GM19328 (cell line): ENCODE measurements at regions not wholly inside any gene's neighbourhood (a gene's known extent, or its start where the extent isn't known, plus 50 kb on each side); places are given as distances from the start of the nearest gene placed in this dataset.

Source experiments
- ATAC-seq: cut with Tn5 transposase; IDR thresholded peaks from one replicate; pipeline ENCODE4 v1.9.1; 2021; ENCODE audit warnings: mild to moderate bottlenecking, moderate library complexity; ENCODE audit not compliant: unreplicated experiment

DNA sequence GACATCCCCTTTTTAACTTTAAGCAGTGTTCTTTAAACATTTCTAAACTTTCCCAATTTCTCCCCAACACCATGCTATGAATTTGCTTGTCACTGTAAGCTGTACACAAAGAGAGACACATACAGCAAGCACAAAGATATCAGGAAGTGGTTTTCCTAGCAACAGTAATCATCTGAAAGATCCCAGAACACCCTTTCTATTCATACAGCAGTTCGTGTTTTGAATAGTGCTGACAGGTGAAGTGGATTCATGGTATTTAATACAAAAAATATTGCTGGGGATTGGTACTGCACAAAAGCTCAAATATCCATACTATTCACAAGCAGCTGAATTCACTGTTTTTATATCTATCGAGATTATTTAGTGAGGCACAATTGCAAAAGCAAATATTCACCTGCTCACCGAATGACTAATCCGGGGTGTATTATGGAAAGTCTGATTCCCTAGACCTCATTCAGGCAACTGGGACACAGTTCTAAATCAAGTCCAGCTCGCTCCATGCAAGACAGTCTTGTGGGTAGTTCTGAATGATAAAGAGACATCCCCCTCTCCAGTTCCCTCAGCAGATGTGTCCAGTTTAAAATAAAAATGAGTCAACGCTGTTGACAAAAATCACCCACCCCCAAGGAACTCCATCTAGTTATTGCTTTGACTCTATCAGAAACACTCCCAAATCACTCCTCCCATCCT, 107.1 kb upstream of the TSHZ2 start:
- no peak for ATAC-seq

DNA sequence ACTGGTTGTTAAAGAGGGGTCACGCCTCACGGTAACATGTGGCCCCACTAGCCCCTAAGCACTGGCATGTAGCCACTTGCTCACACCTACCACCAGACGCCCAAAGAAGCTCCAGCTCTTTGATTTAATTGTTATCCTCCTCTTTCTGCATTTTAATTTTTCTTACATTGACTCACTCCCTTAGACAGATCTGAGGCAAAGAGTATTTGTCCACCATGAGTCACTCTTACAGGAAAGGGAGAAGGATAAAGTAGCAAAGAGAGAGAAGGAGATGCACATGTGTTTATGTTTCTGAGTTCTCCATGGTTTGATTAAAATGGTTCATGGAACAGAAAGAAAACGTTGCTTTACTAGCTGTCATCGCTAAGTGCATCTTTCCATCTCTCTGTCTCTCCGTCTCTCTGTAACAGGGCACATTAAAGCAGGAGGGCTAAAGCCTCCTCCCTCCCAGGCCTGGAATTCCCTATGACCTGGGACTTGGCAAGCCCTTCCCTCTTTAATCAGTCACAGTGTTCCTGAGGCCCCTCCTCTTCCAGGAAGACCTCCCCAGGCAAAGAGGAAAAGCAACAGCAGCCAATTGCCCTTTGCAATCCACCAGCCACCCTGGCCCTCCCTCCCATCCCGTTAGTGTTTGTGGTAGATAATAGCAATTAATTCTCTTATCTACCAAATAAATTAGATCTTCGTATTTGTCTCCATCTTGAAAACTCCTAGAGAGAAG, 112.8 kb upstream of the TSHZ2 start:
- no peak for ATAC-seq

DNA sequence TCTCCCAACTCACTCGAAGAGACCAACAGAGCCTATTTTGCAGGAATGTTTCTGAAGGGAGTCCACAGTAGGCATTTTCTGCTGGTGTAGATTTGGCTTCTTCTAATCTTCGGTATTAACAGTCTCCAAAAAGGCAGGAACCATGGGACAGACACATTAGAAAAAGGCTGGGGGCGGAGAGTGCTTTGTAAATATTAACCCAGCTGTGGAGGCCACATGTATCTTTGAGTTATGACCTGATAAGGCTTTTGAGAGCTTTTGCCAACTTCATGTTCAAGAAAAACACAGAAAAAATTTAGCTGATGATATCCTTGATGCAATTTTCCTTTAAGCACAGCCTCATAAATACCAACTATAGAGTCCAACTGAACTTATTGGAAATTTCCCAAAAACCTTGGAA, 119.4 kb upstream of the TSHZ2 start:
- no peak for ATAC-seq

DNA sequence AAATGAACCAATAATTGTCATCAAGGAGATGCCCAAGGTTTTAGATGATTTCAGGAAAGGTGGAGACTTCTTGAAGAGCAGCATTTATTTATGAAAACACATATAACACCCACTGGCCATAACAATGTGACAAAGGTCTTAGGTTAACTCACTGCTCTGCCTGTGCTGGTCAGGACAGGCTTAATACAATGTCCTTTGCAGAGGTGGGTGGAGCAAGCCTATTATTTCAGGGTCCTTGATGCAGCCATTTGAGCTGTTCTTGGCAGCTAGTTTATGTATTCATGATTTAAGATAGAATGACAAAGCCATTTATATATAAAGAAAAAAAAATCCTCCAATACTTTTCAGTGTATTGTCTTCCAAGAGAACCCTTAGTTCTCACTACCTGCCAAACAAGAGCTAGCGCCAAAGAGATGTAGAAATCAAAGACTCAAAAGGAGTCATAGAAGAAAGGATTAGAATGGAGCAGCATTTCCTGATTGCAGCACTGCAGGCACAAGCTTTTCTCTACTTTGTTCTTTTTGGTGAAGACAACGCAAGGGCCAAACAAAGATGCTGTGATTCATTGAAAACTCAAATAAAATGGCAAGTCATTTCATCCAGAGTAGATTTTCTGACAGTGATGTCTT, 124.3 kb upstream of the TSHZ2 start:
- ATAC-seq = no peak

DNA sequence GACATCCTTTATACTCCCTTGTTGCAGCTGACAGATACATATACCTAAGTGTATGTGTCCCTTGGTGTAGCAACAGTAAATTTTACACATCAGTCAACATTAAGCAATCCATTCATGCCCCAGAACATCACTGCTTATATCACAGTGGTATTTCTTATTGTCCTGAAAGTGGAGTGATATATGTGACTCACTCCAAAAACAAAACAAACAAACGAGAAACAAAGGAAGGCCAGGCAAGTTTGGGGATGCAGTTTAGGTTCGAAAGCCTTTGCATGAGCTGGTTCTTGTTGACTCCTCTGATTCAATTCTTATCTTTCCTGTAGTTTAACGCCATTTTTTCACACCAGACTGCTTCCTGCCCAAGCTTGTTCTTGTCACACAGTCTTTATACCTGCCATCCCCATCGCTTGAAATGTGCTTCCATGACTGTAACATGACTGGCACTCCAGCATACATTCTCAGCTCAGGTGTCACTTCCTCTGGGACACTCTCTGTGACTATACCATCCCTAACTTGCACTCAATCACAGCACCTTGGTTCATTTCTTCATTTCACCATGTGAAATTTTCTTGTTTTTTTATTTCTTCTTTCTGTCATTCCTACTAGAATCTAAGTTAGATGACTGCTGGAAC, 125.0 kb upstream of the TSHZ2 start:
- no peak for ATAC-seq

DNA sequence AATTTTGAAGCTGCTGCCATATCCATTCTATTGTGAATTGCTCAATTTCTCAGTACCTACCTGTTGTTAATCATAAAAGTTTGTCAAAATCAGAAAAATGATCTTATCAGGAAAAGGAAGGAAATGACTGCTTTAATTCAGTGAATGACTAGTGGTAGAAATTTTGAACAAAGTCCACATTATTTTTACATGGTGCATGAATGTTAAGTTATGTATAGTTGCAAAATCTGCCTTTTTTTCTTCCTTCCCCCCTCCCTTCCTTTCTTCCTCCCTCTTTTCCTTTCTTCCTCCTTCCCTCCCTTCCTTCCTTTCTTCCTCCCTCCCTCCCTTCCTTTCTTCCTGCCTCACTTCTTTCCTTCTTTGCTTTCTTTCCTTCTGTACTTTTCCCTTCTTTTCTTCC, 127.1 kb upstream of the TSHZ2 start:
- no peak for ATAC-seq

DNA sequence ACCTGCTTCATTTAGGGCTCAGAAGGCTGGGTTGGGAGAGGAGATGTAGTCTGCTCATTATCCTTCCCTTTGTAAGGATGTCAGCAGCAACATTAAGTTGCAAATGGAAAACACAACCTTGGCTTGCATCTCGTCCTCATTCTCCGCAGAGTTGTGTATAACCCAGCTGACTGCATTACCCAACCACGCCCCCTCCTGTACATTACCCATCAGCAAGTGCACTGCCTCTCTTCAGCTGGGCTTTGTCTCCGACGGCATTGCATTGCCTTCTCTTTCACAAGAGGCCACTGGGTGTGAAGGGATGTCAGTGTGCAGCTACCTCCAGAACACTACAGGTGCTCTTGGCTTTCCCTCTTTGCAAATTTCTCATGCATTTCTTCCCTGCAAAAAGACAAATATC, 128.7 kb upstream of the TSHZ2 start:
- no peak for ATAC-seq

DNA sequence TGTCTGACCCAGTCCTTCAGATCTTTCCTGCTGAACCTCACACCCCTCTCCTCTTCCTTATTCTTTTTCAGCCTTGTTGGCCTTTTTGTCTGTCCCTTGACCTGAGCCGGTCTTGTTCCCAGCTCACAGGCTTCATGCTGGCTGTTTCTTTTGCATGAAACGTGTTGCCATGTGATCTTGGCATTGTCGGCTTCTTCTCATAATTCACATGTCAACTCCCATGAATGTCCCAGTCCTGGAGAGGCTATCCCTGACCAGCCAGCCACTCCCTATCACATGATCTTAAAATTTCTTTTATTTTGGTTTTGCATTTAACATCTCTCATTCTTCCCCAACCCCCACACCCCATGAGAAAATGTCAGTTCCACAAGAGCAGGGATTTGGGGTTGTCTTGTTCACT, 131.2 kb upstream of the TSHZ2 start:
- no peak for ATAC-seq

DNA sequence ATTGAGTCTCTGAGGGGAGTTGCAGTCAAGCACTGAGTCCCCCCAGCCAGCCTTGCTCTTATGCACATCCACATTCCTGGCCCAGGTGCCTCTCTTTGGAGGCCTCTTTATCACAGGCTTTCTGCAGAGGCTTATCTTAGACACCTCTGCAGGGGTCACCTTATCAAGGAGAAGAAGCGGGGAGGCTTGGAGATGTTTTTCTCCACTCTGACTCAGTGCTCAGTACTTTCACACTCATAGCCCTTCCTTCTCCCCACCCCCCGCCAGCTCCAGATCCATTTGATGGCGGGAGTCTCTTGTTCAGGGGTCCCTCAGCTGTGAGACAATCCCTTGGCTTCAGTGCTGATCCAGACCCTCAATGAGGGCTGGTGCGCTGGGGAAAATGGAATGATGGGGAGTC, 132.1 kb upstream of the TSHZ2 start:
- ATAC-seq = no peak

DNA sequence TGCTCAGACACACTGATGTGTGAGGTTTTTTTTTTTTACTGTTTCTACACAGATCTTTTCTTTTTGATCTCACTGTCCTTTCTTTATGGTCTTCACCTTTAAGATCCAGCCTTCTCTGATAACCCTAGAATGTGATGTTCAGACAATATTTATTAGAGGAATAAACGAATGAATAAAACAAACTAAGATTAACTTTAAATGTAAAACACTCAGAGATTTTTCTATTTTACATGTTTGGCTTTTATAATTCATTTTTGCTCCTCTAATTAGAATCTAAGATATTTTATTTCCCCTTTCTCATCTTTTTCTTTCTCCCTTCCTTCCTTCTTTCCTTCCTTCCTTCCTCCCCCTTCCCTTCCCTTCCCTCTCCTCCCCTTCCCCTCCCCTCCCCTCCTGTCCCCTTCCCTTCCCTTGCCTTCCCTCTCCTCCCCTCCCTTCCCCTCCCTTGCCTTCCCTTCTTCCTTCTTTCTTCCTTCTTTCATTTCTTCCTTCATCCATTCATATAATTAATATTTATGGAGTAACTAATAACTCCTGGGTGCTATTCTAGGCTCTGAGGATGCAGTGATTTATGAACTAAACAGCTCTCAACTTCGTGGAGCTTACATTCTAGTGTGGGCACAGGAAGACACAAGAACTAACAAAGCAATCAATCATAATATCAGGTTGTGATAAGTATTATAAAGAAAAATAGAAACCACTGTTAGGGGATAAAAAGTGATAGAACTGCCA, 133.5 kb upstream of the TSHZ2 start:
- no peak for ATAC-seq

DNA sequence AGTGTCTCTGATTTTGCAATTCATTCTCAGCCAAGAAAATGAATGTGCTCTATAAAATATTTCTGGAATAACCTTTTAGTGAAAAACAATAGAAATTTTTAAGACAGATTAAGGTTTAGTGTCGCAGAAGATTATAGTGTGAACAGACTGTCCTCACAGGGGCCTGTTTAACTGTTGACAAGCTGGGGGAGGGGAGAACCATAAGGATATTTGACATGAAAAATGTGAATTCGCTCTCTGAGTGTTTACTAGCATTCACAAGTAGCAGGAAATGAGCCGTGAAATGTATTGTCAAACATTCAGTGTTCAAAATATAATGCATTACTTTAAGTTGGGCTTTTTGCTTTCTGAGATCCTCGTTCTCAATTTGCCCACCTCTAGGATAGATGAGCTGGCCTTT, 134.8 kb upstream of the TSHZ2 start:
- no peak for ATAC-seq

DNA sequence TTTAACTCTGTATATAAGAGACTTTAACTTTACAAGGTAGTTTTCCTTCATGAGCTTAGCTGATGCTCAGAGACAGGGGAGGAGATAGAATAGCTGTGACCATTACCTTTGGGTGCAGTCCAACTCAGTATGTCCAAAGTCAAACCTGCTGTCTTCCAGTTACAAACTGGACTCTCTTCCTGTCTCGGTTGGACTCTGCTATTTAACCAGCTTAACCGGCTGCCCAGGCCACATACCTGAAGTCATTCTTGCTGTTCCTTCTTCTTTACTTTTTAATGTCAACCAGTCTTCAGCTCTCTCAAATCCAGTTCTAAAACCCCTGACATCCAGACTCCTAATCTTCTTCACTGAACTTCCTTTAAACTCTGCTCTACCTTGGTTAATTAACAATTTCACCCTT, 138.3 kb upstream of the TSHZ2 start:
- ATAC-seq = no peak

DNA sequence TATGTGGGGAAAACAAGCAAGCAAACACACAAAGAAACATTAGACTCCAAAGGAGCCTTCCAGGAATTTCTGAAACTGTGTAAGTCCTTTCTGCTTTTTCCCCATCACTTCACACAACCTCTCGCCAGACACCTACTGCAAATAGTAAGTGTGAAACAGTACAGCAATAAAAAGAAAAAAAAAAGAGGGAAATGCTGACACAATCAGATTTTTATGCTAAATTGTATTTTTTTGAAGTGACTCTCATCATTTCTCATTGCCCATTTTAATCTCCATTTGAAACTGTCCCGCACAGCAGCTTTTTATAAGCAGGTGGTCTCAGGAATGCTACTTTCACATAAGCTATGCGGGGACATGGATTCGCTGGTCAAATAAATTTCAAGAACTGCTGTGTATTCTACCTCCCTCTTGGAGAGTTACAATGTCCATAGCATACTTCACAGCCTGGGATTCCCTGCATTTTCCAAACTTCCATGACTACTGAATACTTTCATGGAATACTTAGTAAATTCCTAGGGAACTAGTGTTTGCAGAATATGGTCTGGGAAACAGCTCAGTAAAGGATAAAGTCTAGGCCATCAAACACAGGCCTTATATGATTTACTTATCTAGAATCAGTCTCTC, 139.9 kb upstream of the TSHZ2 start:
- ATAC-seq = no peak

DNA sequence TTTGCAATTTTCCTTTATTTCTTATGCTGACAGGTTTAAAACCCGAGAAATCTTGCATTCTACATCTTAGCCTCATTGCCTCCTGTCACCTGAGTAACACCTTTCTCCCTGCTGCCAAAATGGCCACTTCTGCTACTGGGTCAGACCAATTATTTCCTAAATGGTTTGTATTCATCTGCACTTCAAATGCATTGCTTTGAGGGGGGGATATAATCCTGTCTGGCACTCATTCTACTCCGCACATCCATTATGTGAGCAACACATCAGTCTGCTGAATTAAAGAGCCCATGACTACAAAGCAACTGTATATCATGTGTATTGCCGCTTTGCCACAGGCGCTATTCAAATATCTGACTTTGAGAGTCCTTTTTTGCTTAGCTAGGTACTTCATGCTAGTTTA, 141.6 kb upstream of the TSHZ2 start:
- ATAC-seq = no peak

DNA sequence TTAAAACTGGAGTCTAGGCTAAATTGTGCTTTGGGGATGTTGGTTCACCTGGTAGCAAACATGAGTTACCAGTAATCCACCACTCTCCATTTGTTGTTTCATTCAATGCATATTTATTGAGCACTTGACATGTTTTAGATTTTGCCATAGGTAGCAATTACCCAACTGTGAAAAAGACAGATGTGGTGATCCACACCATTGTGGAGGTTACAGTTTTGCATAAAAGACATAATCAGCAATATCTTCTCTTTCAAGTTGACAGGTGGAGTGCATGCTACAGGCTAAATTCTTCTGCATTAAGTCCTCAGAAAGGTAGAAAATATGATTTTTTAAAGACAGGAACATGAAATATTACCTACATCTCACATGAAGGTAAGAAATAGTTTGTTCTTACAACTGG, 143.0 kb upstream of the TSHZ2 start:
- ATAC-seq = no peak

DNA sequence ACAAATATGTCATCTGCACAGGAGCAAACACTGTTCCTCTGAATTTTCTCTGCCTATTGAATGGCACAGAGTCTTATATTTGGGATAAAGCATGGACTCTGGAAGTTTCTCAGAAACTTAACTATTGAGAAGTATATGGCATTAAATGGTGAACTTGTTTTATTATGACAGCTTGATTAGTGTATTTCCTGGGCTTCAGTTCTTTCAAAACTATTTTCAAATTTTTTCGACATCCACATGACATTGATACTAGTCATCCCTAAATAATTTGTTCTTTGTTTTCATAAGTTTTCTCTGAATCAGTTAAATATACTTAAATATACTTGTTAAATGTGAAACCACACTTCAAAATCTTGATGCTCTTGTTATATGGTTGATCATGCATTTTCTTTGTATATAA, 144.0 kb upstream of the TSHZ2 start:
- ATAC-seq = no peak

DNA sequence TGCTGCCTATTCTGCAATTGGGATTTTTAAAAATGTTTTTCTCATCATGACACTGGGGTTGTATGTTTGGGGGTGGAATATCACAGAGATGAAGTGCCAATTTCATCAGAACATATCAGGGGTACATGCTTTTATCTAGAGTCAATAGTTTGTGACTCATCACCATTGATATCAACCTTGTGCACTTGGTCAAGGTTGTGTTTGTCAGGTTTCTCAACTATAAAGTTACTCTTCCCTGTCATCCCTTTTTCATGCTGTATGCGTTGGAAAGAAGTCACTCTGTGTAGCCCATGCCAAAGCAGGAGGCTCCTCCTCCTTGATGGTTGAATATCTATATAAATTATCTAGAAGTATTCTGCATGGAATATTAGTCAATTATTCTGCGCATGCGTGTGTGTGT, 145.4 kb upstream of the TSHZ2 start:
- no peak for ATAC-seq

DNA sequence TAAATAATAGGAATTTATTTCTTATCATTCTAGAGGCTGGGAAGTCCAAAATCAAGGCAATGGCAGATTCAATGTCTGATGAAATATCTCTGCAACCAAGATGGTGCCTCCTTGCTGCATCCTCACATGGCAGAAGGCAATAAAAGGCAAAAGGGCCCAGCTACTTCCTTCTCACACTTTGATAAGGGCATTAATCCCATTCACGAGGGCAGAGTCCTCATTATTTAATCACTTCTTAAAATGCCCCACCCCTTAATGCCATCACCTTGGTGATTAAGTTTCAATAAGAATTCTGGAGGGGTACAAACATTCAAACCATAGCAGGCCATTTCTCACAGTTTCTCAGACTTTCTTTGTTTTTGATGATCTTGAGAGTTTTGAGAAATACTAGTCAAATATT, 145.8 kb upstream of the TSHZ2 start:
- no peak for ATAC-seq

DNA sequence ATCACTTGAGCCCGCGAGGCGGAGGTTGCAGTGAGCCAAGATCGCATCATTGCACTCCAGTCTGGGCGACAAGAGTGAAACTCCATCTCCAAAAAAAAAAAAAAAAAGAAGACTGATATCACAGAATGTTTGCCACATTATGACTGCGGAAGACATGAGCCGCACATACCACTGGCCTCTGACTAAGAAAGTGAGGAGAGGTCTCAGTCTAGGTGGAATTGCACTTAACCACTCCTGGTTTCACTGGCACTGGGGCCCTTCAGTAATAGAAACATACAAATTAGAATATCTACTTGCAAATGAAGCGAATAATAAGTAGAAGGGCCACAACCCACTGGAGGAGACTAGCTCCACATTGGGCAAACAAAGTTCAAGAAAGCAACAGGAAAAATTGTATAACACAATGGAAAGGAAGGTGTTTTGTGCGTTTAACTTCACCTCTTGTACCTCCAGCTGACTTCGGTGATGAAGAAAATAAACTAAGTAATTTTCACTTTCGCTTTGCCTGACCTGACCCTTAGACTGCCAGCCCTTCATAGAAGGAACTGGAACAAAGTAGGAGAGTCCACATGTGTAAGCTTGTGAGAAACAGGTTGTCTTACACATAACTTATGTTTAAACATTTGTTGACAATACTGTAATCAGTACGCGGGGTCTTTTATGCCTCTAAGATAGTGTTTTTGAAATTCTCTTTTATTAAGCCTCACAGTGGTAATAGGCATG, 147.5 kb upstream of the TSHZ2 start:
- no peak for ATAC-seq

DNA sequence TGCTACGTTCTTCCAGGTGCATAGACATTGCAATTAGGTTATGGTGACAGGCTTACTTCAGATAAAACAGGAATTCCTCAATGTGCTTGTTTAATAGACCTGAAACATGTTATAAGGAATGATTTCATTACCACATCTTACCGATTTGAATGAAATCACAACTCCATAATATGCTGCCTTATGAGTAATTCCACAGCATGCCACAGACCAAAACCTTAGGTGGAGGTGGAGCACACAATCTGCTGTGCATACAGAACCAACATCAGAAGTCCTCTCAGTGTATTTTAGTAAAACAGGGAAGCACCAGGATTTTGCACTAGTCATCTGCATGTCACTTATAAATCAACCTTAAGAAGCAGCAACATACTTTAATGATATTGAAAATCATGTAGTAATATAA, 148.9 kb upstream of the TSHZ2 start:
- no peak for ATAC-seq
